Parathyroid adenoma (tissue), 2 donors: ENCODE measurements at regions not wholly inside any gene's neighbourhood (a gene's known extent, or its start where the extent isn't known, plus 50 kb on each side); places are given as distances from the start of the nearest gene placed in this dataset.

Experiments used
- H2AFZ ChIP-seq: fragments of 300-600 bp; sonication (generic); one replicate; pipeline ENCODE4 v1.7.0; 2017; ENCODE audit warnings: antibody characterized with exemption, mild to moderate bottlenecking
- H3K27ac ChIP-seq: fragments of 300-600 bp; sonication (generic); one replicate; pipeline ENCODE4 v1.7.0; 2017
- H3K27me3 ChIP-seq: fragments of 300-600 bp; sonication (generic); one replicate; pipeline ENCODE4 v1.7.0; 2017; ENCODE audit warnings: low read length; ENCODE audit not compliant: control insufficient read depth, insufficient read depth
- H3K36me3 ChIP-seq: fragments of 300-600 bp; sonication (generic); one replicate; pipeline ENCODE4 v1.7.0; 2017; ENCODE audit warnings: low read length; ENCODE audit not compliant: control insufficient read depth, insufficient read depth
- H3K4me1 ChIP-seq: fragments of 300-600 bp; sonication (generic); one replicate; pipeline ENCODE4 v1.7.0; 2017; ENCODE audit warnings: control low read depth
- H3K4me2 ChIP-seq: fragments of 300-600 bp; sonication (generic); one replicate; pipeline ENCODE4 v1.7.0; 2017; ENCODE audit warnings: low read length
- H3K4me3 ChIP-seq: fragments of 300-600 bp; sonication (generic); one replicate; pipeline ENCODE4 v1.7.0; 2017; ENCODE audit warnings: low read depth, low read length
- H3K79me2 ChIP-seq: fragments of 300-600 bp; sonication (generic); one replicate; pipeline ENCODE4 v1.7.0; 2017; ENCODE audit warnings: control low read depth
- H3K9ac ChIP-seq: fragments of 300-600 bp; sonication (generic); one replicate; pipeline ENCODE4 v1.7.0; 2017; ENCODE audit warnings: mild to moderate bottlenecking
- H3K9me3 ChIP-seq: fragments of 300-600 bp; sonication (generic); one replicate; pipeline ENCODE4 v1.7.0; 2017; ENCODE audit warnings: low read length; ENCODE audit not compliant: control insufficient read depth
- TF ChIP-seq, protein P1 (sequence below): fragments of 300-600 bp; sonication (generic); IDR thresholded peaks from one replicate; pipeline ENCODE4 v1.7.0; 2017; ENCODE audit warnings: antibody characterized with exemption, mild to moderate bottlenecking
- donor health status: primary hyperparathyroidism.

DNA sequence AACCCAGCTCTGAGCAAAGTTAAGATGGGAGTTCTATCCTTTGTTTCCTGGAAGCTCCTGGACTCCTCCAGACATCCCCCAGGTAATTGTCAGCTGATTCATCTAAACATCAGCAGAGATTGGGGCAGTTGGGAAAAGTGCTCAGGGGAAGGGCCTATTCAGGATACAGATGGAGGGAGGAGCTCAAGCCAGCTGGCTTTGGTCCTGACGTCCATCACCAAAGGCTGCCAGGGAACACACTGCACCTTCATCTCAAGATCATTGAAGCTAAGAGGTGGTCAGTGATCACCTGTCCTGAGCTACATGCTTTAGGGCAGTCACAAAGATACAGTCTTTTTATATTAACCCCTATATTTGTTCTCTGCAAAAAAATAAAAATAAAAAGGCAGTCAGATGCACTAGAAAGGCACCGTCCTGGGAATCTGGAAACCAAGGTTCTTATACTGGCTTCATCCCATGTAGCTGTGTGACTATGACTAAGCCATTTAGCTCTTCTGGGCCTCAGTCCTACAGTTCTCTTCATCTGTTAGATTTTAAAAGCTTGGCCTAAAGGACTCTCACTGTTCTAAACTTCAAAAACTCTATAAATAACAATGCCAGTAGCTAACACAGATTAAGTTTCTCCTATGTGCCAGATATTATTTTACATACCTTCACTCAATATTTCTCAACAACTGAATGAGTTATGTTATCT, 446.5 kb downstream of the BCL11A start:
- Histone ChIP-seq H2AFZ (no peak overlapping the region), H3K4me2 (no peak overlapping the region), H3K27ac (no peak overlapping the region), H3K36me3 (no peaks in the 10 kb centered on the region), H3K79me2 (no peaks in the 10 kb centered on the region), H3K4me1 (no peaks in the 10 kb centered on the region), H3K4me3 (no peak overlapping the region), H3K9ac (no peak overlapping the region), H3K9me3 (no peaks in the 10 kb centered on the region), H3K27me3 (no peaks in the 10 kb centered on the region)
- TF ChIP-seq, protein P1, sequence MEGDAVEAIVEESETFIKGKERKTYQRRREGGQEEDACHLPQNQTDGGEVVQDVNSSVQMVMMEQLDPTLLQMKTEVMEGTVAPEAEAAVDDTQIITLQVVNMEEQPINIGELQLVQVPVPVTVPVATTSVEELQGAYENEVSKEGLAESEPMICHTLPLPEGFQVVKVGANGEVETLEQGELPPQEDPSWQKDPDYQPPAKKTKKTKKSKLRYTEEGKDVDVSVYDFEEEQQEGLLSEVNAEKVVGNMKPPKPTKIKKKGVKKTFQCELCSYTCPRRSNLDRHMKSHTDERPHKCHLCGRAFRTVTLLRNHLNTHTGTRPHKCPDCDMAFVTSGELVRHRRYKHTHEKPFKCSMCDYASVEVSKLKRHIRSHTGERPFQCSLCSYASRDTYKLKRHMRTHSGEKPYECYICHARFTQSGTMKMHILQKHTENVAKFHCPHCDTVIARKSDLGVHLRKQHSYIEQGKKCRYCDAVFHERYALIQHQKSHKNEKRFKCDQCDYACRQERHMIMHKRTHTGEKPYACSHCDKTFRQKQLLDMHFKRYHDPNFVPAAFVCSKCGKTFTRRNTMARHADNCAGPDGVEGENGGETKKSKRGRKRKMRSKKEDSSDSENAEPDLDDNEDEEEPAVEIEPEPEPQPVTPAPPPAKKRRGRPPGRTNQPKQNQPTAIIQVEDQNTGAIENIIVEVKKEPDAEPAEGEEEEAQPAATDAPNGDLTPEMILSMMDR, result no peak

DNA sequence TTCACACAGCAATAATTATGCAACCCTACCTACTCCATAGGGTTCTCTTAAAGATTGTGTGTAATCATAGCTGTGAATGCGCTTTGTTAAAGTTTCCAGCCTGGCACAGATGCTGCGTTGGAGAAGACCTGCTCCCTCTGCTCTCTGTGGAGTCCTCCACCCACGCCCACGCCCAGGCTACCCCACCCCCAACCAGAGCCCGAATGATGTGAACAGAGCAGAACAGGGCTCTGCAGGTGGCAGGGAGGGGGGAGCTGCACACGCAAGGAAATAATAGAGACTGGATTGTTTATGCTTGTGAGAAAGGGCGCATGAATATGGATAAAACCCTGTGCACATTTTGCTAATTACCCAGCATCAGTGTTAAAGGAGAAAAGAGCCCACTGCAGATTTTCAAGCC, 447.5 kb downstream of the BCL11A start:
- Histone ChIP-seq H3K4me1 (no peaks in the 10 kb centered on the region), H3K36me3 (no peaks in the 10 kb centered on the region), H3K27ac (no peak overlapping the region), H3K4me3 (no peak overlapping the region), H3K79me2 (no peaks in the 10 kb centered on the region), H3K27me3 (no peaks in the 10 kb centered on the region), H3K9me3 (no peaks in the 10 kb centered on the region), H3K4me2 (no peak overlapping the region), H3K9ac (no peak overlapping the region), H2AFZ (no peak overlapping the region)
- TF ChIP-seq, protein P1, result no peak

DNA sequence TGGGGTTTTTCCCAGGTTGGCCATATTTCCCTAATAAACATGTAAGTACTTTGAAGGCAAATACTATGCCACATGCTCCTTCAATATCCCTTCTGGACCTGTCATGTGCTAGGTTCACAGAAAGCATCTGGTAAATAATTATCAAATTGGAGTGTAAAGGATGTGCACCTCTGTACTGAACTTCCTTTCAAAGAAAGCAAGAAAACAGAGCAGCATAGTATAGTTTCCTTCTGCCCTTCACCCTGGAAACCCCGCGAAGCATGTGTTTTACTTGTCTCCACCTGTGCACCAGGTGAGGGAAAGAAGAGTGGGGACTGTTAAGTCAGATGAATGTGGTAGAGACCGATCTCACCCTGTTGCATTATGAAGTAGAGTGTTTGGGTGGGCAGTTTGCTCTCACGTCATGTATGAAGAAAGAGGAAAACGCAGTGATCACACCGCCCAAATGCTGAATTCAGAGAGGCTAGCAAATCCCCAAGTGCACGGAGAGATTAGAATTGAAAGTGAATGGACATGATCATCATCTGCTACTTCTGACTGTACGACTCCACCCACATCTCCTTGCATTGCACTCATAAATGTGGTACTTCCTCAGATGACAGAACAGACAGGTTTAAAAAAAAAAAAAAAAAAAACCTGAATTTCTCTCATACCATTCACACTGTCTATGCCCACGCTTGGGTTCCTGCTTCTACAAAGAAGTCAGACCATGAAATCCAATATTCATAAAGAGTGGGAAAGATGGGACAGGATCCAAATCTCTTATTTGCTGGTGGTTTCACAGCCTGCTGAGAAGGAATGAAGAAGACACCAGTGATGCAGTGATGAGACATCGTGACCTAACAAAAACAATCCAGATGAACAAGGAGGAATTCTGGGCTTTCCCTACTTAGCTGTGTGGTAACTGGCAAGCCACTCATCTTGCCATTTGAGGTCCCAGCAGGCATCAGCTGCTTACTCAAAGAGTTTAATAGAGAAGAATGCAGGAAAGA, 448.6 kb downstream of the BCL11A start:
- H3K36me3 ChIP-seq, result no peaks in the 10 kb centered on the region
- no peak overlapping the region for H3K27ac ChIP-seq
- H2AFZ ChIP-seq, result no peak overlapping the region
- no peak overlapping the region for H3K4me3 ChIP-seq
- no peak overlapping the region for H3K4me2 ChIP-seq
- no peaks in the 10 kb centered on the region for H3K4me1 ChIP-seq
- H3K9me3 ChIP-seq, result no peaks in the 10 kb centered on the region
- no peak overlapping the region for H3K9ac ChIP-seq
- no peaks in the 10 kb centered on the region for H3K79me2 ChIP-seq
- no peaks in the 10 kb centered on the region for H3K27me3 ChIP-seq
- TF ChIP-seq, protein P1, result no peak

DNA sequence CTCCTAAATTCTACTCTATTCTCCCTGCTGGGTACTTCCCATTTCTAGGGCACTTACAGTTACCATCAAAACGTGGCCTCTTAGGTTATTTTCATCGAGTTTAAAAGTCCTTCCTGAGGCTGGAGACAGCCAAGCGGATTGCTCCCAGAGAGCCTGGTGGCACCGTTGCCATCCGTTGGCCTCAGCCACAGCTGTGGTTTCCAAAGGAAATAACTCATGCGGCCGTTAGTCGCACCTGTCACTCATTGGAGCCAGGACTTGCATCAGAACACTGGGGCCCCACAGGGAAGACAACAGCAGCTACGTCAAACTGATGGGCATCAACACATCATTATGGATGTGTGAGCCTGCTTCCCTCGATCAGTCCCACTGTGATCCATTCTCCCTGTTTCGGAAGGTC, 453.4 kb downstream of the BCL11A start:
- H3K79me2 ChIP-seq, result no peaks in the 10 kb centered on the region
- no peaks in the 10 kb centered on the region for H3K9me3 ChIP-seq
- TF ChIP-seq, protein P1, result no peak
- no peaks in the 10 kb centered on the region for H3K27me3 ChIP-seq
- no peak overlapping the region for H3K4me2 ChIP-seq
- no peak overlapping the region for H2AFZ ChIP-seq
- no peak overlapping the region for H3K9ac ChIP-seq
- no peaks in the 10 kb centered on the region for H3K36me3 ChIP-seq
- no peak overlapping the region for H3K4me3 ChIP-seq
- H3K4me1 ChIP-seq, result no peaks in the 10 kb centered on the region
- H3K27ac ChIP-seq, result no peak overlapping the region
